ENCODE measurements at regions not wholly inside any gene's neighbourhood (a gene's known extent, or its start where the extent isn't known, plus 50 kb on each side); places are given as distances from the start of the nearest gene placed in this dataset.

DNA sequence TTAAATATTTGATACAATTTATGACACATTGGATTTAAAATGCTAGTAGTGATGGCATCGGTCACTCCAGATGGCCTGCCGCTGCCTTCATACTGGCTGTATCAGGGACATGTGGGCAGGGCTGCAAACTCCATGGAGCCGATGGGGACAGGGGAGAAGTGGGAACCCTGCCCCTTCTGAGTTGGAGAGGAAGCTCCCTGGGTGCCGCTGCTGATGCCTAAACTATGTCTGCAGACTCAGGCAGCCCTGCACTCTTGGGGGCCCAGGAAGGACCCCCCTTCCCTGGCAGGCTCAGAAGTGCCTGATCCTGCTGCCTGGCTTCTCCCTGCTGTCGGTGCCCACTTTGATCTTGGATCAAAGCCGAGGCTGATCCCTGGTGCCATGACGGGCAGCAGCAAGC lies 1522.1 kb downstream of the OTOL1 start:
- TF ChIP-seq, protein P1, sequence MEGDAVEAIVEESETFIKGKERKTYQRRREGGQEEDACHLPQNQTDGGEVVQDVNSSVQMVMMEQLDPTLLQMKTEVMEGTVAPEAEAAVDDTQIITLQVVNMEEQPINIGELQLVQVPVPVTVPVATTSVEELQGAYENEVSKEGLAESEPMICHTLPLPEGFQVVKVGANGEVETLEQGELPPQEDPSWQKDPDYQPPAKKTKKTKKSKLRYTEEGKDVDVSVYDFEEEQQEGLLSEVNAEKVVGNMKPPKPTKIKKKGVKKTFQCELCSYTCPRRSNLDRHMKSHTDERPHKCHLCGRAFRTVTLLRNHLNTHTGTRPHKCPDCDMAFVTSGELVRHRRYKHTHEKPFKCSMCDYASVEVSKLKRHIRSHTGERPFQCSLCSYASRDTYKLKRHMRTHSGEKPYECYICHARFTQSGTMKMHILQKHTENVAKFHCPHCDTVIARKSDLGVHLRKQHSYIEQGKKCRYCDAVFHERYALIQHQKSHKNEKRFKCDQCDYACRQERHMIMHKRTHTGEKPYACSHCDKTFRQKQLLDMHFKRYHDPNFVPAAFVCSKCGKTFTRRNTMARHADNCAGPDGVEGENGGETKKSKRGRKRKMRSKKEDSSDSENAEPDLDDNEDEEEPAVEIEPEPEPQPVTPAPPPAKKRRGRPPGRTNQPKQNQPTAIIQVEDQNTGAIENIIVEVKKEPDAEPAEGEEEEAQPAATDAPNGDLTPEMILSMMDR (IDR thresholded peaks at IDR 0.05) = no peak
- no peak for TF ChIP-seq EZH2 (IDR thresholded peaks at IDR 0.05)
